Esophagus muscularis mucosa (tissue), 4 donors: ENCODE measurements at regions not wholly inside any gene's neighbourhood (a gene's known extent, or its start where the extent isn't known, plus 50 kb on each side); places are given as distances from the start of the nearest gene placed in this dataset.
A peak's percentile ranks its signal among the peaks of the same experiment; 100 is the strongest.

Experiments used
- DNase-seq: peaks from one replicate; pipeline ENCODE4 v3.0.0-alpha.2; 2017; ENCODE audit errors: extremely low spot score
- H3K27ac ChIP-seq, 4 donors: fragments of 200-600 bp; sonication (generic); replicated peaks in 1 of 4; 1 replicate in 3 of 4; 2 replicates in 1 of 4; pipeline ENCODE4 v1.5.1; 2016 to 2019; ENCODE audit warnings: mild to moderate bottlenecking in 1 of 4
- H3K27me3 ChIP-seq, 4 donors: fragments of 200-600 bp; sonication (generic); one replicate each; pipeline versions ENCODE4 v1.5.1 to v1.6.0; 2016 to 2019
- H3K36me3 ChIP-seq, 4 donors: fragments of 200-600 bp; sonication (generic); one replicate each; pipeline ENCODE4 v1.5.1; 2016 to 2019
- H3K4me1 ChIP-seq, 4 donors: fragments of 200-600 bp; sonication (generic); one replicate each; pipeline ENCODE4 v1.5.1; 2016 to 2019
- H3K4me3 ChIP-seq, 4 donors: fragments of 200-600 bp; sonication (generic); 1 replicate in 2 of 4; 2 replicates in 2 of 4; pipeline ENCODE4 v1.5.1; 2016 to 2019; ENCODE audit warnings: mild to moderate bottlenecking in 4 of 4, moderate library complexity in 1 of 4
- H3K9me3 ChIP-seq, 4 donors: fragments of 200-600 bp; sonication (generic); 1 replicate in 3 of 4; 2 replicates in 1 of 4; pipeline ENCODE4 v1.5.1; 2016 to 2019
- CTCF ChIP-seq, 3 experiments: fragments of 200-600 bp in 2 of 3; fragments of 450-650 bp in 1 of 3; sonication (generic) in 2 of 3; IDR thresholded peaks; one replicate each; pipeline ENCODE4 v1.5.1; 2017 to 2019; ENCODE audit warnings: antibody characterized with exemption in 3 of 3, mild to moderate bottlenecking in 2 of 3, moderate library complexity in 1 of 3
- EP300 ChIP-seq: sonication (generic); formaldehyde crosslinking; IDR thresholded peaks from one replicate; pipeline ENCODE4 v1.6.1; 2017; ENCODE audit warnings: antibody characterized with exemption
- POLR2A ChIP-seq: fragments of 450-650 bp; IDR thresholded peaks from one replicate; pipeline ENCODE4 v1.6.1; 2017; ENCODE audit warnings: antibody characterized with exemption, moderate library complexity, mild to moderate bottlenecking, low read depth
- POLR2AphosphoS5 ChIP-seq, 2 donors: sonication (generic); formaldehyde crosslinking; IDR thresholded peaks; one replicate each; pipeline ENCODE4 v1.6.1; 2017; ENCODE audit warnings: antibody characterized with exemption in 2 of 2
- WGBS: methylation state at CpG from one replicate; pipeline ENCODE4 v1.1.5; 2018; 5-methylcytosine and 5-hydroxymethylcytosine counted together
- intact Hi-C: fragments of 100-400 bp; cut with DNase I; formaldehyde crosslinking; loops from one replicate; pipeline ENCODE4 v1.15.1; 2023

GRCh38 chr12:76226397-76226796 is 121.8 kb downstream of the BBS10 start:
- peak; percentile 29 for DNase-seq
- Histone ChIP-seq H3K4me1 (no peaks in the 10 kb centered on the region), H3K4me3 (no peak overlapping the region), H3K27ac (no peak overlapping the region), H3K27me3 (no peaks in the 10 kb centered on the region), H3K36me3 (no peaks in the 10 kb centered on the region), H3K9me3 (no peaks in the 10 kb centered on the region)
- WGBS, result 54% methylated on average over 4 of the region's 4 CpGs
- TF ChIP-seq POLR2A (no peak), POLR2AphosphoS5 (IDR thresholded peaks at IDR 0.05) (no peak), EP300 (no peak), CTCF (IDR thresholded peaks at IDR 0.05) (no peak)
- intact Hi-C loops, result no loop called here

- intact Hi-C loops, result no loop called here
- Histone ChIP-seq H3K4me3 (no peak overlapping the region), H3K27ac (no peak overlapping the region), H3K9me3 (no peaks in the 10 kb centered on the region), H3K4me1 (no peaks in the 10 kb centered on the region), H3K36me3 (no peaks in the 10 kb centered on the region), H3K27me3 (no peaks in the 10 kb centered on the region)
- TF ChIP-seq CTCF (IDR thresholded peaks at IDR 0.05) (no peak), POLR2A (no peak), POLR2AphosphoS5 (IDR thresholded peaks at IDR 0.05) (no peak), EP300 (no peak)
- no peak for DNase-seq
Observed at GRCh38 chr12:76223869-76224268, 124.3 kb downstream of the BBS10 start.

- no peak for TF ChIP-seq CTCF (IDR thresholded peaks at IDR 0.05)
- no peak for TF ChIP-seq POLR2A
- no peak for TF ChIP-seq EP300
- TF ChIP-seq POLR2AphosphoS5 (IDR thresholded peaks at IDR 0.05), result no peak
- Histone ChIP-seq H3K27ac (no peak overlapping the region), H3K4me3 (no peak overlapping the region), H3K27me3 (no peaks in the 10 kb centered on the region), H3K4me1 (peaks cover 0 to 6% (median 0%) of the 10 kb centered on the region in 4 donors), H3K36me3 (no peaks in the 10 kb centered on the region), H3K9me3 (no peaks in the 10 kb centered on the region)
- WGBS, result 44% methylated on average over 1 of the region's 1 CpG
- DNase-seq, result no peak
- intact Hi-C loops, result no loop called here
Observed at GRCh38 chr12:76220980-76221379, 127.2 kb downstream of the BBS10 start.

GRCh38 chr12:76219806-76220205 is 128.4 kb downstream of the BBS10 start:
- Histone ChIP-seq H3K36me3 (no peaks in the 10 kb centered on the region), H3K9me3 (no peaks in the 10 kb centered on the region), H3K27me3 (no peaks in the 10 kb centered on the region), H3K4me1 (peaks cover 0 to 6% (median 0%) of the 10 kb centered on the region in 4 donors), H3K27ac (no peak overlapping the region), H3K4me3 (no peak overlapping the region)
- 91% methylated on average over 1 of the region's 1 CpG for WGBS
- DNase-seq, result no peak
- intact Hi-C loops, result no loop called here
- TF ChIP-seq CTCF (IDR thresholded peaks at IDR 0.05) (no peak), EP300 (no peak), POLR2A (no peak), POLR2AphosphoS5 (IDR thresholded peaks at IDR 0.05) (no peak)
